ENCODE measurements at regions not wholly inside any gene's neighbourhood (a gene's known extent, or its start where the extent isn't known, plus 50 kb on each side); places are given as distances from the start of the nearest gene placed in this dataset.

- no peak for TF ChIP-seq POLR2A (IDR thresholded peaks at IDR 0.05; ENCODE audit: low read length)
- no peak for TF ChIP-seq GATA1 (IDR thresholded peaks at IDR 0.05; ENCODE audit: low read depth, low read length)
Measured at GRCh38 chr12:89262855-89263552, 89.3 kb downstream of the DUSP6 start.
